ENCODE measurements at regions not wholly inside any gene's neighbourhood (a gene's known extent, or its start where the extent isn't known, plus 50 kb on each side); places are given as distances from the start of the nearest gene placed in this dataset.

DNA sequence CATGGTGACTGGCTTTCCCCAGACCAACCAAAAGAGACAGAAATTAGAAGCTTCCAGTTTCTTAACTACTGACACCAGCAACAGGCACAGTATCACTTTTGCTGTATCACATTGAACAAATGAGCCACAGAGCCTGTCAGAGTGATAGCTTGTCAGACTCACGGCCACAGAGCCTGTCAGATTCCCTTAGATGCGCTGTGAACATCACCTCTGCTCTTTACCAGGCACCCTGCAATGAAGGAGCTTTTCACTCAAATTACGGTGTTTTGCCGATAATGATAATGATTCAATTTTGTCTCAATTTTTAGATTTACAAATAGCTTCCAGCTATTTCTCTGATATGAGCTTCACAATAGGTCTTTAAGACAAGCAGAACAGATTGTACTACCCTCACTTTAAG lies 107.9 kb upstream of the GNG12 start:
- H3K4me1 ChIP-seq (ENCODE audit: control insufficient read depth, insufficient read depth, low read length), result no peaks in the 10 kb centered on the region
- RAD21 ChIA-PET (ENCODE audit: unreplicated experiment), result no interaction called here
- no peaks in the 10 kb centered on the region; a peak in 2 of 4 replicates for H3K27me3 ChIP-seq (replicated peaks in 1 of 2; ENCODE audit: control insufficient read depth in 2 of 2, insufficient read depth in 2 of 2, low read length in 1 of 2)
- ATAC-seq (no peak), FAIRE-seq (no peak), DNase-seq (ENCODE audit: low read depth, low spot score) (no peak)
- SMC1A ChIA-PET (ENCODE audit: uncharacterized antibody, unreplicated experiment), result interaction anchor here (1.0 to 1.4 kb wide), 4 partner anchors 8 to 106 kb away, joined by 3 to 5 read pairs (median 4); no protein-coding TSS in a partner anchor
- H3K79me2 ChIP-seq (ENCODE audit: control insufficient read depth, insufficient read depth, low read length), result no peaks in the 10 kb centered on the region
- no peaks in the 10 kb centered on the region for H4K20me1 ChIP-seq (ENCODE audit: control insufficient read depth, insufficient read depth)
- no peak overlapping the region for H3K9ac ChIP-seq (ENCODE audit: control insufficient read depth, insufficient read depth, low read length)
- WGBS (ENCODE audit: insufficient coverage, insufficient replicate concordance, low lambda C conversion rate, missing lambda C conversion rate), result 49% methylated on average over 4 of the region's 4 CpGs
- H3K27ac ChIP-seq (ENCODE audit: control insufficient read depth, insufficient read depth), result no peak overlapping the region
- no peak overlapping the region for H2AFZ ChIP-seq (ENCODE audit: control insufficient read depth, low read depth, low read length)
- TF ChIP-seq NFXL1 (IDR thresholded peaks at IDR 0.05; ENCODE audit: borderline replicate concordance) (no peak), NR2F1 (conservative IDR thresholded peaks at IDR 0.05) (no peak), BACH1 (IDR thresholded peaks at IDR 0.05; ENCODE audit: borderline replicate concordance) (no peak), NFIC (IDR thresholded peaks at IDR 0.05; ENCODE audit: low read depth, low read length) (no peak), SIX5 (IDR thresholded peaks at IDR 0.05; ENCODE audit: low read depth, low read length, severe bottlenecking) (no peak), CHD1 (IDR thresholded peaks at IDR 0.05; ENCODE audit: low read depth, low read length) (no peak), WRNIP1 (IDR thresholded peaks at IDR 0.05; ENCODE audit: borderline replicate concordance, low read depth, low read length) (no peak), ZNF622 (IDR thresholded peaks at IDR 0.05) (no peak), ZNF207 (IDR thresholded peaks at IDR 0.05; ENCODE audit: borderline replicate concordance) (no peak), POLR2AphosphoS5 (IDR thresholded peaks at IDR 0.05; ENCODE audit: low read length) (no peak), ZZZ3 (IDR thresholded peaks at IDR 0.05; ENCODE audit: control insufficient read depth, insufficient read length, low read depth) (no peak), ESRRA (IDR thresholded peaks at IDR 0.05; ENCODE audit: low read length) (no peak)
- TF ChIP-seq, protein P1, sequence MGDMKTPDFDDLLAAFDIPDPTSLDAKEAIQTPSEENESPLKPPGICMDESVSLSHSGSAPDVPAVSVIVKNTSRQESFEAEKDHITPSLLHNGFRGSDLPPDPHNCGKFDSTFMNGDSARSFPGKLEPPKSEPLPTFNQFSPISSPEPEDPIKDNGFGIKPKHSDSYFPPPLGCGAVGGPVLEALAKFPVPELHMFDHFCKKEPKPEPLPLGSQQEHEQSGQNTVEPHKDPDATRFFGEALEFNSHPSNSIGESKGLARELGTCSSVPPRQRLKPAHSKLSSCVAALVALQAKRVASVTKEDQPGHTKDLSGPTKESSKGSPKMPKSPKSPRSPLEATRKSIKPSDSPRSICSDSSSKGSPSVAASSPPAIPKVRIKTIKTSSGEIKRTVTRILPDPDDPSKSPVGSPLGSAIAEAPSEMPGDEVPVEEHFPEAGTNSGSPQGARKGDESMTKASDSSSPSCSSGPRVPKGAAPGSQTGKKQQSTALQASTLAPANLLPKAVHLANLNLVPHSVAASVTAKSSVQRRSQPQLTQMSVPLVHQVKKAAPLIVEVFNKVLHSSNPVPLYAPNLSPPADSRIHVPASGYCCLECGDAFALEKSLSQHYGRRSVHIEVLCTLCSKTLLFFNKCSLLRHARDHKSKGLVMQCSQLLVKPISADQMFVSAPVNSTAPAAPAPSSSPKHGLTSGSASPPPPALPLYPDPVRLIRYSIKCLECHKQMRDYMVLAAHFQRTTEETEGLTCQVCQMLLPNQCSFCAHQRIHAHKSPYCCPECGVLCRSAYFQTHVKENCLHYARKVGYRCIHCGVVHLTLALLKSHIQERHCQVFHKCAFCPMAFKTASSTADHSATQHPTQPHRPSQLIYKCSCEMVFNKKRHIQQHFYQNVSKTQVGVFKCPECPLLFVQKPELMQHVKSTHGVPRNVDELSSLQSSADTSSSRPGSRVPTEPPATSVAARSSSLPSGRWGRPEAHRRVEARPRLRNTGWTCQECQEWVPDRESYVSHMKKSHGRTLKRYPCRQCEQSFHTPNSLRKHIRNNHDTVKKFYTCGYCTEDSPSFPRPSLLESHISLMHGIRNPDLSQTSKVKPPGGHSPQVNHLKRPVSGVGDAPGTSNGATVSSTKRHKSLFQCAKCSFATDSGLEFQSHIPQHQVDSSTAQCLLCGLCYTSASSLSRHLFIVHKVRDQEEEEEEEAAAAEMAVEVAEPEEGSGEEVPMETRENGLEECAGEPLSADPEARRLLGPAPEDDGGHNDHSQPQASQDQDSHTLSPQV (IDR thresholded peaks at IDR 0.05), result no peak
- TF ChIP-seq, protein P2, sequence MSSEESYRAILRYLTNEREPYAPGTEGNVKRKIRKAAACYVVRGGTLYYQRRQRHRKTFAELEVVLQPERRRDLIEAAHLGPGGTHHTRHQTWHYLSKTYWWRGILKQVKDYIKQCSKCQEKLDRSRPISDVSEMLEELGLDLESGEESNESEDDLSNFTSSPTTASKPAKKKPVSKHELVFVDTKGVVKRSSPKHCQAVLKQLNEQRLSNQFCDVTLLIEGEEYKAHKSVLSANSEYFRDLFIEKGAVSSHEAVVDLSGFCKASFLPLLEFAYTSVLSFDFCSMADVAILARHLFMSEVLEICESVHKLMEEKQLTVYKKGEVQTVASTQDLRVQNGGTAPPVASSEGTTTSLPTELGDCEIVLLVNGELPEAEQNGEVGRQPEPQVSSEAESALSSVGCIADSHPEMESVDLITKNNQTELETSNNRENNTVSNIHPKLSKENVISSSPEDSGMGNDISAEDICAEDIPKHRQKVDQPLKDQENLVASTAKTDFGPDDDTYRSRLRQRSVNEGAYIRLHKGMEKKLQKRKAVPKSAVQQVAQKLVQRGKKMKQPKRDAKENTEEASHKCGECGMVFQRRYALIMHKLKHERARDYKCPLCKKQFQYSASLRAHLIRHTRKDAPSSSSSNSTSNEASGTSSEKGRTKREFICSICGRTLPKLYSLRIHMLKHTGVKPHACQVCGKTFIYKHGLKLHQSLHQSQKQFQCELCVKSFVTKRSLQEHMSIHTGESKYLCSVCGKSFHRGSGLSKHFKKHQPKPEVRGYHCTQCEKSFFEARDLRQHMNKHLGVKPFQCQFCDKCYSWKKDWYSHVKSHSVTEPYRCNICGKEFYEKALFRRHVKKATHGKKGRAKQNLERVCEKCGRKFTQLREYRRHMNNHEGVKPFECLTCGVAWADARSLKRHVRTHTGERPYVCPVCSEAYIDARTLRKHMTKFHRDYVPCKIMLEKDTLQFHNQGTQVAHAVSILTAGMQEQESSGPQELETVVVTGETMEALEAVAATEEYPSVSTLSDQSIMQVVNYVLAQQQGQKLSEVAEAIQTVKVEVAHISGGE (CRISPR knock-in tag; IDR thresholded peaks at IDR 0.05), result no peak
- TF ChIP-seq, protein P3, sequence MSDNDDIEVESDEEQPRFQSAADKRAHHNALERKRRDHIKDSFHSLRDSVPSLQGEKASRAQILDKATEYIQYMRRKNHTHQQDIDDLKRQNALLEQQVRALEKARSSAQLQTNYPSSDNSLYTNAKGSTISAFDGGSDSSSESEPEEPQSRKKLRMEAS (IDR thresholded peaks at IDR 0.05; ENCODE audit: low read depth, low read length), result no peak
- no TSS peak for BruUV-seq (replicated peaks)
- H3K4me2 ChIP-seq (ENCODE audit: control insufficient read depth, insufficient read depth), result no peak overlapping the region
- no peaks in the 10 kb centered on the region for H3K9me3 ChIP-seq (replicated peaks; ENCODE audit: control insufficient read depth, insufficient read depth, low read length)
- CTCF ChIA-PET, result interaction anchor here (1.4 to 1.6 kb wide), 2 partner anchors 87 to 175 kb away, joined by 4 to 5 read pairs; no protein-coding TSS in a partner anchor
- no peaks in the 10 kb centered on the region for H3K36me3 ChIP-seq (ENCODE audit: control insufficient read depth in 2 of 2, insufficient read depth in 2 of 2, low read length in 1 of 2)
- in situ Hi-C loops (cut with MboI) (no loop called here), intact Hi-C loops (cut with micrococcal nuclease; ENCODE audit: unreplicated experiment) (no loop called here)
- POLR2A ChIA-PET, result no interaction called here
- H3K4me3 ChIP-seq, result no peak overlapping the region
